GM12878 (cell line): ENCODE measurements at regions not wholly inside any gene's neighbourhood (a gene's known extent, or its start where the extent isn't known, plus 50 kb on each side); places are given as distances from the start of the nearest gene placed in this dataset.

Source experiments
- BCL11A ChIP-seq: IDR thresholded peaks from 2 replicates; pipeline ENCODE4 v1.6.1; 2011; ENCODE audit warnings: low read depth, low read length
- CBX5 ChIP-seq: sonication (generic); IDR thresholded peaks from 2 replicates; pipeline ENCODE4 v1.6.1; 2016; ENCODE audit warnings: low read depth, moderate library complexity, mild to moderate bottlenecking, inconsistent platforms
- FOXK2 ChIP-seq: fragments of 450-650 bp; IDR thresholded peaks from 2 replicates; pipeline ENCODE4 v1.6.1; 2017; ENCODE audit warnings: mild to moderate bottlenecking, moderate library complexity
- NFIC ChIP-seq: IDR thresholded peaks from 2 replicates; pipeline ENCODE4 v1.6.1; 2012; ENCODE audit warnings: low read depth, mild to moderate bottlenecking, inconsistent platforms, low read length, moderate library complexity
- POLR2A ChIP-seq: IDR thresholded peaks from 2 replicates; pipeline ENCODE4 v1.6.1; 2011; ENCODE audit warnings: low read depth, mild to moderate bottlenecking, low read length
- POLR2AphosphoS5 ChIP-seq: IDR thresholded peaks from 2 replicates; pipeline ENCODE4 v1.6.1; 2011; ENCODE audit warnings: mild to moderate bottlenecking, low read length, inconsistent platforms
- RAD21 ChIP-seq: IDR thresholded peaks from 2 replicates; pipeline ENCODE4 v1.6.1; 2011; ENCODE audit warnings: mild to moderate bottlenecking, low read depth, low read length, moderate library complexity; ENCODE audit not compliant: insufficient read depth
- RAD51 ChIP-seq: fragments of 450-650 bp; IDR thresholded peaks from 2 replicates; pipeline ENCODE4 v1.6.1; 2016; ENCODE audit warnings: moderate library complexity, mild to moderate bottlenecking, inconsistent platforms
- RFX5 ChIP-seq: IDR thresholded peaks from 2 replicates; pipeline ENCODE4 v1.6.1; 2011; ENCODE audit warnings: low read depth, low read length, improper control_type of control experiment
- SRF ChIP-seq, 2 experiments: IDR thresholded peaks; 2 replicates each; pipeline ENCODE4 v1.6.1; 2011; ENCODE audit warnings: low read depth in 2 of 2, low read length in 2 of 2, mild to moderate bottlenecking in 1 of 2, moderate library complexity in 1 of 2
- TF ChIP-seq, protein P1 (sequence below): IDR thresholded peaks from 2 replicates; pipeline ENCODE4 v1.6.1; 2011; ENCODE audit warnings: mild to moderate bottlenecking, low read depth, low read length, moderate library complexity; ENCODE audit not compliant: insufficient replicate concordance
- TF ChIP-seq, protein P2 (sequence below), 3 experiments: IDR thresholded peaks in 2 of 3; conservative IDR thresholded peaks in 1 of 3; 2 replicates each; pipeline ENCODE4 v1.5.1; 2011; ENCODE audit warnings: low read depth in 3 of 3, low read length in 3 of 3, mild to moderate bottlenecking in 3 of 3, control low read depth in 2 of 3, moderate library complexity in 2 of 3, inconsistent platforms in 1 of 3, mixed read lengths in 1 of 3; ENCODE audit not compliant: control insufficient read depth in 2 of 3, insufficient read depth in 1 of 3; ENCODE audit errors: extremely low read depth in 1 of 3

DNA sequence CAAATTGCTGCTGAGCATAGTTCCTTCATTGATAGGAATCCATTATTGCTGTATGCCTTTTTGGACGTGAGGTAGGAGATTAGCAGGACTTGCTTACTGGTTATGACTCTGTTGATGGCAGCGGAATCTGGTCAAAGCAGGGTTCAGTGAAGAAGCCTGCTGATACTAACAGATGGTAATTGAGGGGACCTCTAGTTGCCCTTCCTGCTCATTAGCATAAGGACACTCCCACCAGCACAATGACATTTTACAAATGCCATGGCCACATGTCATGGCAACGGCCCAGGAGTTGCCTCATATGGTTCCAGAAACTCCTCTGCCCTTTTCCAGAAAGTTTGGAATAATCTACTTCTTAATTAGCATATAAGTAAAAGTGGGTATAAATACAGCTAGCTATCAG lies 417.5 kb downstream of the CDC14C start:
- TF ChIP-seq SRF (IDR thresholded peaks at IDR 0.05; ENCODE audit: low read depth in 2 of 2, low read length in 2 of 2) (no peak), RFX5 (no peak), FOXK2 (no peak), CBX5 (no peak), NFIC (no peak), POLR2AphosphoS5 (no peak), POLR2A (no peak), RAD51 (no peak), BCL11A (no peak), RAD21 (no peak)
- TF ChIP-seq, protein P1, sequence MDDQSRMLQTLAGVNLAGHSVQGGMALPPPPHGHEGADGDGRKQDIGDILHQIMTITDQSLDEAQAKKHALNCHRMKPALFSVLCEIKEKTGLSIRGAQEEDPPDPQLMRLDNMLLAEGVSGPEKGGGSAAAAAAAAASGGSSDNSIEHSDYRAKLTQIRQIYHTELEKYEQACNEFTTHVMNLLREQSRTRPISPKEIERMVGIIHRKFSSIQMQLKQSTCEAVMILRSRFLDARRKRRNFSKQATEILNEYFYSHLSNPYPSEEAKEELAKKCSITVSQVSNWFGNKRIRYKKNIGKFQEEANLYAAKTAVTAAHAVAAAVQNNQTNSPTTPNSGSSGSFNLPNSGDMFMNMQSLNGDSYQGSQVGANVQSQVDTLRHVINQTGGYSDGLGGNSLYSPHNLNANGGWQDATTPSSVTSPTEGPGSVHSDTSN, result no peak
- TF ChIP-seq, protein P2, sequence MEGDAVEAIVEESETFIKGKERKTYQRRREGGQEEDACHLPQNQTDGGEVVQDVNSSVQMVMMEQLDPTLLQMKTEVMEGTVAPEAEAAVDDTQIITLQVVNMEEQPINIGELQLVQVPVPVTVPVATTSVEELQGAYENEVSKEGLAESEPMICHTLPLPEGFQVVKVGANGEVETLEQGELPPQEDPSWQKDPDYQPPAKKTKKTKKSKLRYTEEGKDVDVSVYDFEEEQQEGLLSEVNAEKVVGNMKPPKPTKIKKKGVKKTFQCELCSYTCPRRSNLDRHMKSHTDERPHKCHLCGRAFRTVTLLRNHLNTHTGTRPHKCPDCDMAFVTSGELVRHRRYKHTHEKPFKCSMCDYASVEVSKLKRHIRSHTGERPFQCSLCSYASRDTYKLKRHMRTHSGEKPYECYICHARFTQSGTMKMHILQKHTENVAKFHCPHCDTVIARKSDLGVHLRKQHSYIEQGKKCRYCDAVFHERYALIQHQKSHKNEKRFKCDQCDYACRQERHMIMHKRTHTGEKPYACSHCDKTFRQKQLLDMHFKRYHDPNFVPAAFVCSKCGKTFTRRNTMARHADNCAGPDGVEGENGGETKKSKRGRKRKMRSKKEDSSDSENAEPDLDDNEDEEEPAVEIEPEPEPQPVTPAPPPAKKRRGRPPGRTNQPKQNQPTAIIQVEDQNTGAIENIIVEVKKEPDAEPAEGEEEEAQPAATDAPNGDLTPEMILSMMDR (IDR thresholded peaks at IDR 0.05 in 2 of 3, conservative IDR thresholded peaks at IDR 0.05 in 1 of 3; ENCODE audit: control insufficient read depth in 2 of 3, extremely low read depth in 1 of 3, insufficient read depth in 1 of 3, low read depth in 3 of 3, low read length in 3 of 3), result no peak
